ENCODE measurements at regions not wholly inside any gene's neighbourhood (a gene's known extent, or its start where the extent isn't known, plus 50 kb on each side); places are given as distances from the start of the nearest gene placed in this dataset.

DNA sequence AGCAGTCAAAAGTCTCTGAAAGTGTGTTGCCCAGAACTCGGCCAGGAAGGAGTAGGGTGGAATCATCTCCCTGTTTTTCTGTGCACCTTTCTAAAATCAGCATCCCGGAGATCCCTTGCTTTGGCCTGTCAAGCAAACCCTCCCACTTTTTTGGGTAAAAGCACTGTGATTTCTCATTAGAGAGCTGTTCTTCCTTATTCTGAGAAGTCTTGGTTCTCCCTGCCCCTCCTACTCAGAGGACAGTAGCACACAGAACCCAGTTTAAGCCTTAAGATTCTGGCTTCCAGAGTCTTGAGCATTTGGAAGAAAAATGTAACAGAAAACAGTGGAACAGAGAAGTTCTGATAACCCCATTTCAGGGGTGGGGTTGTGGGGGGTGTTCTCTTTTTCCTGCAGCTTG is 52.6 kb upstream of the KATNAL1 start:
- Histone ChIP-seq H2AFZ (ENCODE audit: low read length) (no peak overlapping the region), H3K27ac (ENCODE audit: insufficient read depth, low read length) (no peak overlapping the region), H3K4me2 (ENCODE audit: extremely low read depth, insufficient read depth, low read length) (no peak overlapping the region), H4K20me1 (ENCODE audit: control insufficient read depth, extremely low read depth, insufficient read depth, low read length) (no peaks in the 10 kb centered on the region), H3K79me2 (ENCODE audit: control insufficient read depth, insufficient read depth, low read length) (no peaks in the 10 kb centered on the region), H3K9ac (ENCODE audit: insufficient read depth, low read length) (no peak overlapping the region), H3K36me3 (ENCODE audit: control insufficient read depth, insufficient read depth, low read length) (no peaks in the 10 kb centered on the region), H3K9me3 (ENCODE audit: control insufficient read depth, insufficient read depth, low read depth, low read length) (no peaks in the 10 kb centered on the region), H3K4me3 (replicated peaks in 1 of 4; ENCODE audit: control extremely low read depth in 1 of 4, insufficient read depth in 1 of 4, low read depth in 3 of 4, low read length in 4 of 4) (no peak overlapping the region), H3K4me1 (ENCODE audit: control insufficient read depth, extremely low read depth, insufficient read depth, low read length) (peaks cover 3% of the 10 kb centered on the region), H3K27me3 (ENCODE audit: control insufficient read depth, insufficient read depth, low read length) (no peaks in the 10 kb centered on the region)
- no peak for DNase-seq (ENCODE audit: low read depth in 2 of 2)
- TF ChIP-seq EZH2 (IDR thresholded peaks at IDR 0.05; ENCODE audit: low read length, missing control alignments) (no peak), CTCF (conservative IDR thresholded peaks at IDR 0.05 in 1 of 2, IDR thresholded peaks at IDR 0.05 in 1 of 2; ENCODE audit: low read depth in 1 of 2, low read length in 2 of 2) (no peak)

GRCh38 chr13:30360586-30360985 is 53.2 kb upstream of the KATNAL1 start:
- Histone ChIP-seq H2AFZ (ENCODE audit: low read length) (no peak overlapping the region), H3K9me3 (ENCODE audit: control insufficient read depth, insufficient read depth, low read depth, low read length) (no peaks in the 10 kb centered on the region), H3K27ac (ENCODE audit: insufficient read depth, low read length) (no peak overlapping the region), H3K4me1 (ENCODE audit: control insufficient read depth, extremely low read depth, insufficient read depth, low read length) (peaks cover 3% of the 10 kb centered on the region), H3K9ac (ENCODE audit: insufficient read depth, low read length) (no peak overlapping the region), H3K27me3 (ENCODE audit: control insufficient read depth, insufficient read depth, low read length) (no peaks in the 10 kb centered on the region), H3K4me3 (replicated peaks in 1 of 4; ENCODE audit: control extremely low read depth in 1 of 4, insufficient read depth in 1 of 4, low read depth in 3 of 4, low read length in 4 of 4) (no peak overlapping the region), H3K79me2 (ENCODE audit: control insufficient read depth, insufficient read depth, low read length) (no peaks in the 10 kb centered on the region), H4K20me1 (ENCODE audit: control insufficient read depth, extremely low read depth, insufficient read depth, low read length) (no peaks in the 10 kb centered on the region), H3K36me3 (ENCODE audit: control insufficient read depth, insufficient read depth, low read length) (no peaks in the 10 kb centered on the region), H3K4me2 (ENCODE audit: extremely low read depth, insufficient read depth, low read length) (no peak overlapping the region)
- DNase-seq (ENCODE audit: low read depth in 2 of 2): no peak
- TF ChIP-seq EZH2 (IDR thresholded peaks at IDR 0.05; ENCODE audit: low read length, missing control alignments) (no peak), CTCF (conservative IDR thresholded peaks at IDR 0.05 in 1 of 2, IDR thresholded peaks at IDR 0.05 in 1 of 2; ENCODE audit: low read depth in 1 of 2, low read length in 2 of 2) (no peak)

DNA sequence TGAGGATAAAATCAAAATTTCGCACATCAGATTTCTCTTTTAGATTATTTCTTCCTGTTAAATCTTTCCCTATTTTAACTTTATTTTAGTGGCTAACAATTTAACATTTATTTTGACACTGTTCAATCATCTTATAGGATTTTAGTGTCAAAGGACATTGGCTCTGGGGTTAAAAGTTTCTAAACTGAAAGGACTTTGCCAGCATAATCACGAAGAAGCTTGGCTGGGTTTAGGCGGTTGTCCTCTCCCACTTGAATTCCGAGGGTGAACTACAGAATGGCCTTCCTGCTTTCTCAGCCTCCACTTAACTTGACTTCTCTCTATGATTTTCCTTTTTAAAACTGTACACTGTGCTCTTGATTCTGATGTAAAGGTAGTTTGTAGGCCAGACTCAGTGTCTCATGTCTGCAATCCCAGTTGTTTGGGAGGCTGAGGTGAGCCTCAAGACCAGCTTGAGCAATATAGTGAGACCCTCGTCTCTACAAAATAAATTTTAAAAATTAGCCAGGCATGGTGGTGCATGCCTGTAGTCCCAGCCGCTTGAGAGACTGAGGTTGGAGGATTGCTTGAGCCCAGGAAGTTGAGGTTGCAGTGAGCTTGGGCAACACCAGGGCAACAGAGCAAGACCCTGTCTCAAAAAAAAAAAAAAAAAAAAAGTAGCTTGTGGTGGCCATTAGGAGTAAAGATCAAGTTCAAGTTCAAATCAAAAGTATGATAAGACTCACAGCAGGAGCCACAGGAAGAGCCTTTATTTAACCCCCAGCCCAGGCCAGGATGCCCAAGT is 54.8 kb upstream of the KATNAL1 start:
- no peak for DNase-seq (ENCODE audit: low read depth in 2 of 2)
- no peaks in the 10 kb centered on the region for H4K20me1 ChIP-seq (ENCODE audit: control insufficient read depth, extremely low read depth, insufficient read depth, low read length)
- no peak overlapping the region for H3K4me3 ChIP-seq (replicated peaks in 1 of 4; ENCODE audit: control extremely low read depth in 1 of 4, insufficient read depth in 1 of 4, low read depth in 3 of 4, low read length in 4 of 4)
- TF ChIP-seq CTCF (conservative IDR thresholded peaks at IDR 0.05 in 1 of 2, IDR thresholded peaks at IDR 0.05 in 1 of 2; ENCODE audit: low read depth in 1 of 2, low read length in 2 of 2) (no peak), EZH2 (IDR thresholded peaks at IDR 0.05; ENCODE audit: low read length, missing control alignments) (no peak)
- H3K27me3 ChIP-seq (ENCODE audit: control insufficient read depth, insufficient read depth, low read length): no peaks in the 10 kb centered on the region
- H3K27ac ChIP-seq (ENCODE audit: insufficient read depth, low read length): no peak overlapping the region
- H3K9ac ChIP-seq (ENCODE audit: insufficient read depth, low read length): no peak overlapping the region
- no peaks in the 10 kb centered on the region for H3K9me3 ChIP-seq (ENCODE audit: control insufficient read depth, insufficient read depth, low read depth, low read length)
- H2AFZ ChIP-seq (ENCODE audit: low read length): peak overlapping the region; percentile 49
- no peaks in the 10 kb centered on the region for H3K79me2 ChIP-seq (ENCODE audit: control insufficient read depth, insufficient read depth, low read length)
- no peaks in the 10 kb centered on the region for H3K36me3 ChIP-seq (ENCODE audit: control insufficient read depth, insufficient read depth, low read length)
- H3K4me1 ChIP-seq (ENCODE audit: control insufficient read depth, extremely low read depth, insufficient read depth, low read length): peaks cover 3% of the 10 kb centered on the region
- peak overlapping the region; percentile 55 for H3K4me2 ChIP-seq (ENCODE audit: extremely low read depth, insufficient read depth, low read length)
